ENCODE measurements at regions not wholly inside any gene's neighbourhood (a gene's known extent, or its start where the extent isn't known, plus 50 kb on each side); places are given as distances from the start of the nearest gene placed in this dataset.
A peak's percentile ranks its signal among the peaks of the same experiment; 100 is the strongest.

DNA sequence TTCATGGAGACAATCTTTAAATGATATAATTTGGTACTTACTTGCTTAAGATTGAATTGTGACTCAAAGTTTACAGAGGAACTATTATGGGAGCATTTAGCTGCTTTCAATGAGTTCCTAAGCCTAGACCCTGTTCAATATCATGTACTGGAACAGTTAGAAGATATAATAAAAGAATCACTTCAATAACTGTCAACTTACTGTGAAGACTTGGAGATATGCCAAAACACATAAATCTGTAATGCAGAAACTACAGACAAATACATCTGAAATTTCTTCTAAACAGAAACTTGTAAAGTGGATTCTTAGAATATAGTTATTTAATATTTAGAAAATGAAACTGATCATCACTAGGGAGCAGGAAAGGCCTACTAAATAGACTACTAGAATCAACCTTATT lies 259.3 kb downstream of the HLX start:
- TF ChIP-seq CTCF (IDR thresholded peaks at IDR 0.05), result no peak
- Histone ChIP-seq H3K4me3 (no peak overlapping the region), H3K27me3 (no peaks in the 10 kb centered on the region), H3K9me3 (no peaks in the 10 kb centered on the region), H3K4me1 (no peaks in the 10 kb centered on the region), H3K36me3 (no peaks in the 10 kb centered on the region), H3K27ac (no peak overlapping the region)
- DNase-seq (ENCODE audit: low spot score), result no peak

- no peak overlapping the region for H3K27ac ChIP-seq
- no peaks in the 10 kb centered on the region for H3K4me1 ChIP-seq
- DNase-seq (ENCODE audit: low spot score), result no peak
- H3K36me3 ChIP-seq, result no peaks in the 10 kb centered on the region
- no peak for TF ChIP-seq CTCF (IDR thresholded peaks at IDR 0.05)
- no peaks in the 10 kb centered on the region for H3K9me3 ChIP-seq
- no peak overlapping the region for H3K4me3 ChIP-seq
- H3K27me3 ChIP-seq, result no peaks in the 10 kb centered on the region
Measured at GRCh38 chr1:221139991-221140390, 260.7 kb downstream of the HLX start.

DNA sequence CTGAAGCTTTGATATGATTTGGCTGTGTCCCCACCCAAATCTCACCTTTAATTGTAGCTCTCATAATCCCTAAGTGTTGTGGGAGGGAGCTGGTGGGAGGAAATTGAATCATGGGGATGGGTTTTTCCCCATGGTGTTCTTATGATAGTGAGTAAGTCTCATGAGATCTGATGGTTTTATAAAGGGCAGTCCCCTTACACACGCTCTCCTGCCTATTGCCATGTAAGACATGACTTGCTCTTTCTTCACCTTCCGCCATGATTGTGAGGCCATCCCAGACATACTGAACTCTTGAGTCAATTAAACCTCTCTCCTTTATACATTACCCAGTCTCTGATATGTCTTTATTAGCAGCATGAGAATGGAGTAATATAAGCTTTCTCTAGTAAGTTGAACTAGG lies 261.9 kb downstream of the HLX start:
- Histone ChIP-seq H3K27me3 (no peaks in the 10 kb centered on the region), H3K9me3 (no peaks in the 10 kb centered on the region), H3K4me1 (no peaks in the 10 kb centered on the region), H3K27ac (no peak overlapping the region), H3K36me3 (no peaks in the 10 kb centered on the region), H3K4me3 (no peak overlapping the region)
- TF ChIP-seq CTCF (IDR thresholded peaks at IDR 0.05), result no peak
- DNase-seq (ENCODE audit: low spot score), result no peak

GRCh38 chr1:221141606-221142285 lies 262.5 kb downstream of the HLX start:
- H3K9me3 ChIP-seq, result no peaks in the 10 kb centered on the region

GRCh38 chr1:221148660-221149059 lies 269.4 kb downstream of the HLX start:
- TF ChIP-seq CTCF (IDR thresholded peaks at IDR 0.05), result no peak
- H3K4me3 ChIP-seq, result no peak overlapping the region
- DNase-seq (ENCODE audit: low spot score), result no peak
- H3K27ac ChIP-seq, result peak overlapping the region in 1 of 2 donors; percentile 2
- H3K9me3 ChIP-seq, result peaks cover 0 to 8% of the 10 kb centered on the region in 2 donors
- no peaks in the 10 kb centered on the region for H3K36me3 ChIP-seq
- H3K27me3 ChIP-seq, result no peaks in the 10 kb centered on the region
- peaks cover 0 to 10% of the 10 kb centered on the region in 2 donors for H3K4me1 ChIP-seq

More at GRCh38 chr1:221141606-221142285, 262.5 kb downstream of the HLX start:
- no peak for TF ChIP-seq CTCF (IDR thresholded peaks at IDR 0.05)
- no peaks in the 10 kb centered on the region for H3K27me3 ChIP-seq
- H3K27ac ChIP-seq, result no peak overlapping the region
- H3K4me1 ChIP-seq, result no peaks in the 10 kb centered on the region
- H3K4me3 ChIP-seq, result no peak overlapping the region
- DNase-seq (ENCODE audit: low spot score), result no peak
- no peaks in the 10 kb centered on the region for H3K36me3 ChIP-seq

- Histone ChIP-seq H3K27ac (peak overlapping the region in 1 of 2 donors; percentile 2), H3K4me3 (no peak overlapping the region), H3K36me3 (no peaks in the 10 kb centered on the region), H3K9me3 (peaks cover 0 to 8% of the 10 kb centered on the region in 2 donors), H3K27me3 (no peaks in the 10 kb centered on the region), H3K4me1 (peaks cover 0 to 10% of the 10 kb centered on the region in 2 donors)
- no peak for DNase-seq (ENCODE audit: low spot score)
- no peak for TF ChIP-seq CTCF (IDR thresholded peaks at IDR 0.05)
Measured at GRCh38 chr1:221149111-221149510, 269.9 kb downstream of the HLX start.
